Mesothelial cell of epicardium (in vitro differentiated cells): ENCODE measurements at regions not wholly inside any gene's neighbourhood (a gene's known extent, or its start where the extent isn't known, plus 50 kb on each side); places are given as distances from the start of the nearest gene placed in this dataset.

Experiments used
- DNase-seq, 2 experiments: peaks; one replicate each; pipeline ENCODE4 v3.0.0; 2021; ENCODE audit warnings: low spot score in 2 of 2; ENCODE audit not compliant: unreplicated experiment in 2 of 2
- H3K27ac Mint-ChIP-seq: 2 replicates; pipeline ENCODE4 v1.8.0; 2021; ENCODE audit warnings: mixed read lengths
- H3K27me3 Mint-ChIP-seq: 2 replicates; pipeline ENCODE4 v1.8.0; 2021; ENCODE audit warnings: low read depth, mixed read lengths
- H3K36me3 Mint-ChIP-seq: 2 replicates; pipeline ENCODE4 v1.8.0; 2021; ENCODE audit warnings: mixed read lengths
- H3K4me1 Mint-ChIP-seq: 2 replicates; pipeline ENCODE4 v1.8.0; 2021; ENCODE audit warnings: mixed read lengths
- H3K4me3 Mint-ChIP-seq: 2 replicates; pipeline ENCODE4 v1.8.0; 2021; ENCODE audit warnings: mild to moderate bottlenecking, moderate library complexity, mixed read lengths
- H3K9me3 Mint-ChIP-seq: 2 replicates; pipeline ENCODE4 v1.8.0; 2021; ENCODE audit warnings: mixed read lengths
- CTCF ChIP-seq: fragments of 200-600 bp; sonication (generic); IDR thresholded peaks from one replicate; pipeline ENCODE4 v1.5.0; 2021; ENCODE audit warnings: antibody characterized with exemption; ENCODE audit not compliant: unreplicated experiment

GRCh38 chr1:228984646-228985631 is 249.7 kb downstream of the RHOU start:
- no peaks in the 10 kb centered on the region for H3K27me3 Mint-ChIP-seq
- no peaks in the 10 kb centered on the region for H3K36me3 Mint-ChIP-seq
- H3K27ac Mint-ChIP-seq, result no peak overlapping the region
- DNase-seq, result no peak
- no peaks in the 10 kb centered on the region for H3K9me3 Mint-ChIP-seq
- peaks cover 14% of the 10 kb centered on the region for H3K4me1 Mint-ChIP-seq
- no peak overlapping the region for H3K4me3 Mint-ChIP-seq
- TF ChIP-seq CTCF, result no peak

GRCh38 chr1:228985661-228986060 is 250.4 kb downstream of the RHOU start:
- peaks cover 8% of the 10 kb centered on the region for H3K4me1 Mint-ChIP-seq
- no peak overlapping the region for H3K27ac Mint-ChIP-seq
- H3K27me3 Mint-ChIP-seq, result no peaks in the 10 kb centered on the region
- no peaks in the 10 kb centered on the region for H3K36me3 Mint-ChIP-seq
- no peak overlapping the region for H3K4me3 Mint-ChIP-seq
- DNase-seq, result no peak
- no peak for TF ChIP-seq CTCF
- no peaks in the 10 kb centered on the region for H3K9me3 Mint-ChIP-seq

- H3K4me3 Mint-ChIP-seq, result no peak overlapping the region
- peak overlapping the region; percentile 65 for H3K27ac Mint-ChIP-seq
- TF ChIP-seq CTCF, result no peak
- no peaks in the 10 kb centered on the region for H3K36me3 Mint-ChIP-seq
- DNase-seq, result no peak
- H3K4me1 Mint-ChIP-seq, result peaks cover 4% of the 10 kb centered on the region
- no peaks in the 10 kb centered on the region for H3K9me3 Mint-ChIP-seq
- no peaks in the 10 kb centered on the region for H3K27me3 Mint-ChIP-seq
Observed at GRCh38 chr1:228986093-228986904, 251.0 kb downstream of the RHOU start.

- no peaks in the 10 kb centered on the region for H3K27me3 Mint-ChIP-seq
- H3K27ac Mint-ChIP-seq, result no peak overlapping the region
- no peak for TF ChIP-seq CTCF
- no peak overlapping the region for H3K4me3 Mint-ChIP-seq
- H3K9me3 Mint-ChIP-seq, result no peaks in the 10 kb centered on the region
- DNase-seq, result no peak
- H3K4me1 Mint-ChIP-seq, result peaks cover 4% of the 10 kb centered on the region
- no peaks in the 10 kb centered on the region for H3K36me3 Mint-ChIP-seq
Observed at GRCh38 chr1:228987286-228987685, 252.0 kb downstream of the RHOU start.

- no peaks in the 10 kb centered on the region for H3K36me3 Mint-ChIP-seq
- H3K4me1 Mint-ChIP-seq, result peaks cover 4% of the 10 kb centered on the region
- no peaks in the 10 kb centered on the region for H3K27me3 Mint-ChIP-seq
- peaks cover 3% of the 10 kb centered on the region for H3K9me3 Mint-ChIP-seq
- DNase-seq, result no peak
- no peak for TF ChIP-seq CTCF
- no peak overlapping the region for H3K4me3 Mint-ChIP-seq
- H3K27ac Mint-ChIP-seq, result no peak overlapping the region
Observed at GRCh38 chr1:228987736-228988506, 252.6 kb downstream of the RHOU start.
